HG03457 (cell line): ENCODE measurements at regions not wholly inside any gene's neighbourhood (a gene's known extent, or its start where the extent isn't known, plus 50 kb on each side); places are given as distances from the start of the nearest gene placed in this dataset.
"Not testable (repeated sequence)": the region's sequence is repeated elsewhere in the genome, so short reads cannot be mapped to it uniquely, and the experiment has no call there.

Experiments
- ATAC-seq: cut with Tn5 transposase; IDR thresholded peaks from one replicate; pipeline ENCODE4 v1.9.1; 2021; ENCODE audit warnings: moderate number of reproducible peaks; ENCODE audit not compliant: unreplicated experiment

DNA sequence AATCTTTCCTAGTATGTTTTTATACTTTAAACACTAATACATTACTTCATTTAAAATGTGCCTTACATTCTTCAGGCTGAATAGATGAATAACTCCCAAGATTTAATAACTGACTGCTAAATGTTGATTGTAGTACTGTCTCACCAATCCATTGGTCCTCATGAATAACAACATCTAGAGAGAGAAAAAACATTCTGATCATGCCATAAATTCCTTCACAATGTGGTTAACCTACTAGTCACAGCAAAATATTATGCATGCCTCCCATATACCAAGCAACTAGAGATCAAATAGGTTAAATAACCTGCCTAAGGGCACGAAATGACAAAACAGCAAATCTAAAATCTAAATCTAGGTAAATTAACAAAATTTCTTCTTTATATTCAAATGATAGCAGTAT lies 66.2 kb downstream of the SYT15 start:
- not testable (repeated sequence) for ATAC-seq

DNA sequence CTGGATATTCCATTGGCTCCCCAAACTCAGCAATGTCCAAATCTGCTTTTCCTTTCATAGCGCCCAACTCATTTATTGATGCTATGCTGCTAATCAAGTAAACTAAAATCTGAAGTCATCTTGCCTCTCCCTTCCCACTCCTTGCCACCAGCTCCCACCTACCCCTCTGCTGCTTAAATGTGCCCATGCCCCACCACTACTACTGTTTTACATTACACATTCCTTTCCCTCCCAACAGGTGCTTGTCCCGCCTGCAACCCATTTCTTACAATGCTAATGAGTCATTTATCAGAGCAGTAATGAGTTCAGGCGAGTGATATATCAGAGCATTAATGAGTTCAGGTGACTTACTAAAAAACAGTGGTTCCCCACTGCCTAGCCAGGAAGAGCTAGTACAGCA lies 67.2 kb downstream of the SYT15 start:
- not testable (repeated sequence) for ATAC-seq

DNA sequence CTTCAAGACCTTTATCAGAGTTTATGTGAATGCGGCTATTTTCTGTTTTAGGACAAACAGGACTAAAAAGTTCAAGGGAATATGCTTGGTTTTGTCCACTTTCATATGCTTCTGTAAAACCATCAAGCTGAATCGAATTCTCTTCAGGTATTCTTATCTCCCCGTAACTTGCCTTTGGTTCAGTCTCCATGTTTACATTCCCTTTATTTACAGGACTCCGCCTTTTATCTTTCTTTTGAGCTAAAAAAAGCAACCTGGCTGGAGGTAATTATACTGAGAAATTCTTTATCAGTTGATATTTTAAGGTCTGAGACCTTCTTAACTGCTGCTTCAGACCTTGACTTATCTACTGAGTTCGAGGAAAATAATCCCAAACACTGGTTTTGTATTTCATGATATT lies 72.0 kb downstream of the SYT15 start:
- ATAC-seq: not testable (repeated sequence)

DNA sequence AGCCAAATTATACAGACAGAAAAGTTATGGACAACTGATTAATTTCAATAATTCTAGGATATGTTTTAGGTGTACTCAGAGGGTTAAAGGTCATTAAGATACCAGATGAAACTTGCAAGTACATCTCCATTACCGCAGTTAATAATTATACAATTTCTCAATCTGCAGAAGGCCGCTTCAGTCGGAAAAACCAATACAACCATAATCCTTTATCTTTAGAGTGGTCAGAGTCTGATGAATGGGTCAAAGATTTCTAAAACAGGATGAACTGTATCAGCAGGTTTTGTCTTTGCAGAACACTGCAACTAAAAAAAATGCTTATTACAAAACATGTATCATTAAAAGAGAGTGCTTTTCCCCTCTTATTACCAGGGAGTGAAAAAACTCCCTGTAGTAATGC lies 78.5 kb downstream of the SYT15 start:
- not testable (repeated sequence) for ATAC-seq

DNA sequence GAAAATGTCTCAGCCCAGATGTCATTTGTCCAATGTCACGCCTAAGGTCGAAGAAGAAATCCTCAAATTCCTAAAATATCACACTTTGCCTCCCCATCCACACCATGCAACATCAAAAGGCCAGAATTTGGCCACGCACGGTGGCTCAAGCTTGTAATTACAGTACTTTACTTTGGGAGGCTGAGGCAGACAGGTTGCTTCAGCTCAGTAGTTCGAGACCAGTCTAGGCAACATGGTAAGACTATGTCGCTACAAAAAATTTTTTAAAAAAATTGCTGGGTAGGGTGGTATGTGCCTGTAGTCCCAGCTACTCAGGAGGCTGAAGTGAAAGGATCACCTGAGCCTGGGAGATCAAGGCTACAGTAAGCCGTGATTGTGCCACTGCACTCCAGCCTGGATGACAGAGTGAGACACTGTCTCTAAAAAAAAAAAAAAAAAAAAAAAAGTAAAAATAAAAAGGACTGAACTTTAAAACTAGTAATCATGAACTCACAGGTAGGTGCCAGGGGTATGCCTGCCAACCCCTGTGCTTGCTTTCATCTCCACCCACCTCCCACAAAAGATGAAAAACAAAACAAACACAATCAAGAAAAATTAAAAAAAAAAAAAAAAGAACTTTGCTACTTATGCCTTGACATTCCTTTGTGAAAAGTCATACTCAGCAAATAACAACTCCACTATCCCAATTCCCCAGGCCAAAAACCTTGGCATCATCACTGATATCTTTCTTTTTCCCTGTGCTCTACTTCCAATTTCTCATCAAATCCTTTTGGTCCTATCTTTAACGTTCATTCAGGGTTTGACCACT lies 81.3 kb downstream of the SYT15 start:
- ATAC-seq: not testable (repeated sequence)

DNA sequence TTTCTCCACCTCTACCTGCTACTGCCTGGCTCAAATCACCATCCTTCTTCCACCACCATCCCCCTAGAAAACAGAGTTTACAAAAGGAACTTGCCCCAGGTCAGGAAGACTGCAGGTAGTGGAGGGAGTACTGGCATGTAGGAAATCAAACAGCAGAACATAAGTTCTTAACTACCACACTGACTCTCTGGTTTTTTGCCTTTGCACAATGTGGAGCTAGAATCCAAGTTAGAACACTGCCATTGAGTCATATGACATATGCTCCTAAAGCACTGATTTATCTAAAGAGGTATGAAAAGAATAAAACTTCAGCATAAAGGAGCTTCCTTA lies 81.9 kb downstream of the SYT15 start:
- not testable (repeated sequence) for ATAC-seq

DNA sequence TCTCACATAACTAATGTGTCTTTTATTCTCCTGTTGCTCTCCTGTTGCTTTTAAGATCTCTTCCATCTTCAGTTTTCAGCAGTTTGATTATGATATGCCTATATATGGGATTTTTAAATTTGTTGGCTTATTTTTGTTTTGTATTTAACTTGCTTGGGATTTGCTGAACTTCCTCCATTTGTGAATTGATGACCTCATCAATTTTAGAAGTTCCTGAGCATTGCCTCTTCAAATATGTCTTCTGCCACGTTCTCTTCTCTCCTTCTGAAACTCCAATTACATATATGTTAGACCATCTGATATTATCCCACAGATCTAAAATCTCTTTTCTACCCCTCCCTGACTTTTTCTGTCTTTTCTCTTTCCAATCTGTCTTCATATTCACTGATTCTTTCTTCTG lies 86.6 kb downstream of the SYT15 start:
- not testable (repeated sequence) for ATAC-seq

DNA sequence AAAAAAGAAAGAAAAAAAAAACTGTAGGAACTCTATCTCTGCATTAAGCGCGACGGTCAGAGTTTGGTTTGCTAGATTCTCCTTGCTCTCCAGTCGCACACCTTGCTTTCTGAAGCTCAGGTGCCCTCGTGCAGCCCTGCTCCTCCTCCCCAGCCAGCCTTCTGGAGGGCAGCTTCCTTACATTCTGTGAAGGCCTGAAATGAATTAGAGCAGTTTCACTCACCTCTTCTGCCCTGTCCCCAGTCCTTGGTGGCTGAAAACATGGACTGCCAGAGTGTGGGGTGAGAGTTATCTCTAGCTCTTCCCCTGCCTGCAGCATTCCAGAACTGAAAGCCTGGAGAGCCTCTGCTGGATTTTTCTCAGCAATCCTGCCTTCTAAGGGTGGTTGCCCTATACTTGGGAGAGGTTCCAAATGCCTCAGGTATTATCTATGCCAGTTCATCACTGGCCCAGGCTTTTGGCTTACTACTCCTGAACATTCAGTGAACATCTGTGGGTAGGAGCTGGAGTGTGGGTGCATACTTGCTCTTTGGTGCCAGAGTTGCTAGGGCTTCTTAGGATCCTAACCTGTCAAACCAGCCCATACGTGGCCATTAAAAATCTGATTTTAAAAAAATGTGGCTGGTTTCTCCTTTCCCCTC lies 89.5 kb downstream of the SYT15 start:
- not testable (repeated sequence) for ATAC-seq

DNA sequence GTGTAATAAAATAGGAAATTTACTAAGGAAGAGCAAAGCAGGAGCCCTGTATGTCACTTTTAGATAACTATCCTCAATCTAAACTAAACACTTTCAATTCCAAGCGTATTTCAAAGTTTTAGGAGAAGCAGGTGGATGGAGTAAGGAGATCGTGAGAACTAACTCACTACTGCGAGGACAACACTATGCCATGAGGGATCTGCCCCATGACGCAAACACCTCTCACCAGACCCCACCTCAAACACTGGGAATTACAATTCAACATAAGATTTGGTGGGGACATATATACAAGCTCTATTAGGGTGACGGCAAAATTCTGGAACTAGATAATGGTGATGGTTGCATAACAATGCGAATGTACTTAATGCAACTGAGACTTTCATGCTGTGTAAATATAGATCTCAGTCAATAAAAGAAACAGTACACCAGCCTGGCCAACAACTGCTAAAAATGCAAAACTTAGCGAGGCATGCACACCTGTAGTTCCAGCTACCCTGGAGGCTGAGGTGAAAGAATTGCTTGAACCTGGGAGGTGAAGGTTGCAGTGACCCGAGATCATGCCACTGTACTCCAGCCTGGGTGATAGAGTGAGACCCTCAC lies 99.0 kb downstream of the SYT15 start:
- not testable (repeated sequence) for ATAC-seq

DNA sequence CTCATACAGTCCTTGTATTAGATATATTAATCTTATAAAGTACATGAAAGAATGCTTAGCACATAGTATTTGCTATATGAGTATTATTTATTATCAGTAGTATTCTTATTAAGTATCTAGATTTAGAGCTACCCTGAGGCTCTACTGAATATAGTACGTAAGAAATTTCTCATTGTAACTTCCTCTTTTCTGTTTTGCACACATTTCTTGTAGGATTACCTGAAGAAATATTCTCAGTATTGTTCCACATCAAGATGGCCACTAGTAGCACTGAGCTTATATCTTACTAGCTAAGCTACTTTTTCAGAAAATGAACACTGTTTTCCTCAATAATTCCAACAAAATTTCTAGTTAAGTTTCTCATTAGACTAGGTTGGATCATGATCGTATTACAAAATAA lies 112.5 kb downstream of the SYT15 start:
- ATAC-seq: not testable (repeated sequence)

DNA sequence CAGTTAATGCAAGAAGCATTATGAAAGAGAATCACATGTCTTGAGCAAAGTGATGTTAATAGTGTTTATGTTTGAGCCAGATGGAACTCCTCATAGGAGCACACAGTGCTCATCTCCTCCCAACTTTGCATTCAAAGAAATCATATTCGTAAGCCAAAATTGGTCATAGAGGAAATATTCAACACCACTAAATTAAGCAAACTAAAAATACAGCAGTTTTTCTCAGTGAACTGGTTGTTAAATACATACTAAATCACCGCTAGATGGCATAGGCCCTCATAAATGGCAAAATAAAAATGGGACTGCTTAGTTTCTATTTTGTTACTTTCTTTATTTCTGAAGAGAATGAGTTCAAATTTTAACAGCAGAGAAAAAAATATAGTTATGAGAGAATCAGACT lies 114.3 kb downstream of the SYT15 start:
- ATAC-seq: not testable (repeated sequence)

DNA sequence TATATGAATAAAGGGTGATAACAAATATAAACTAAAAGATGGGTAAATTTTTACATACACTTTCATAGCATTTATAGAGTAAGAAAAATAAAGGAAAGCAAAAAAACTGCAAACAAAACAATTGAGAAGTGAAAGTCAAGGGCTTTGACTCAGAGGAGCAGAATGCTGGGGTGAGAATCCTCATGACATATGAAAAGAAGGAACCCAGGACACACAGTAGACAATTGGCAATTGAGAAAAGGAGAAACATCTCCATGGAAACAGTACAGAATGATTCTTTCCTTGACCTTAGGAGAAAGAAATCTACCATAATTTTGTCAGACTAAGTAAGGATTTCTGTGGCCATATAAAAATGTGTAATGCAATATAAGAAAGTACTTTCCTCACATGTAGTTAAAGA lies 138.3 kb downstream of the SYT15 start:
- not testable (repeated sequence) for ATAC-seq

DNA sequence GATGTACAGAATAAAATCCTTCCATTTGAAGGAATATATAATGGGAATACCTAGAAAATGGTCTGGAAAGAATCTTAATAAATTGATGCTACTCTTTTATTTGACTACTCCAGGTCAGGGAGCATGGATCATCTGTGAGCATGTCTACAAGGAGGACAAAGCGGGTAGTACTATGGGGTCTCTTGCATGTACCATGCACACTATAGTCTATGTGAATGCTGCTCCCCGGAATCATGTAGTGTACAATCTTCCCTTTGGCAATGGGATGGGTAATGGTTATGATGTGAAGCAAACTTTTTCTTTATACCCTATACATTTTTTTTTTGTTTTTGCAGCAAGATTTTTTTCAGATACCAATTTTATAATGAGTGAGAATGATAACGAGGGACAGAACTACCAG lies 139.1 kb downstream of the SYT15 start:
- ATAC-seq: not testable (repeated sequence)

DNA sequence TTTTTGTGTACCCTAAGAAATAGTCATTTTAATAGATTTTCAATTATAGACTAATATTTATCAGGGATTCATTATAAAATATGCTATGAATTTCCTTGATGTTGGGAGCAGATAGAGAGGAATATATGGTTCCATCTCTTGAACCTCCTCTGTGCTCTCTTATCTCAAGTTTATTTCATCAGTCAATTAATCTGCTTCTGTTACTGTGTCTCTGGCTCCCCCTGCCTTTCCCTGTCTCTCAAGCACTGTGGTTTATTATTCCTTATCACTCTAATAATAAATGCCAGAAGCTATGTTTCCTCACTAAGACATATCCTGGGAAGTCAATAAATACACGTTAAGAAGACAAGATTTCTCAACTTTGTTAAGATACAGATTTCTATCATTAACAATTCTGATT lies 141.5 kb downstream of the SYT15 start:
- ATAC-seq: not testable (repeated sequence)

DNA sequence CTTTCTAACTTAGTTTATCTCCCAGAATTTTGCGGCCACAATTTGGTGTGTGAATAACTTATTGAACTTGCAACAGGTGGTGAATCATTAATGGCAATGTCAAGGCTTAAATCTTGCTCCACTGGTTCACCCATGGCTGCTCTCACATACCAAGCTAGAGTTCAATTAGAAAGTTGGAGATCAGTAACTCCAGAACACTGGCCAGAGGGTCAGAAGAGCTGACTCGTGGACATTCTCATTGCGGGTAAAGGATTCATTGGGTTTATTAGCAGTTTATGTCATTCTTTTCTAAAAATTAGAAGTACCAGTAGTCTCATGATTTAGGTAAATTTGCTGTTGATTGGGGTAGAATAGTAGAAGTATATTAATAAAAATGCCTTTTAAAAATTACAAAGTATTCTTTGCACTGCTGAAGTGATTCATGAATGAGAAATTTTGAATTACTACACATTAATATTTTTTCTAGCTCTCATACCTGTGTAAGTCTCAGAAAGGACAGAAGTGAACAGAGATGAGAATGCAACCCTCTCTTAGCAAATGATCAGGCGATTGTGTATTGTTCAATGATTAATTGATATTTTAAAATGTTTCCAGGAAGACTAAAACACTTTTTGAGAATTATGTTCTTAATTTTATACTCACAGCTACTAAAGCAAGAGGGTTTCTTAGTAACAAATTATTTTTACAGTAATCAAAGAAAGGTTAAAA lies 142.0 kb downstream of the SYT15 start:
- ATAC-seq: not testable (repeated sequence)

DNA sequence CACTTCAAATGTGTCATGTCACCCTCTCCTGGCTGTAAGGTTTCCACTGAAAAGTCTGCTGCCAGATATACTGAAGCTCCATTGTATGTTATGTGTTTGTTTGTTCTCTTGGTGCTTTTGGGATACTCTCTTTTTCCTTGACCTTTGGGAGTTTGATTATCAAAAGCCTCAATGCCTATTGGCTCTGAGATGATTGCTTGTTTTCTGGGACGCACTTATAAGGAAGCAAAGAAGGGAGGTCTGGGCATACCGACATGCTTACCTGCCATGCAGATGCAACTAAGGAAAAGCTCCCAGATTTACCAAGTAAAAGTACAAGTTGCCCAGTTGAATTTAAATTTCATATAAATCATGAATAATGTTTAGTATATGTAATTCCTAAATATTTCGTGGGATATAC lies 145.3 kb downstream of the SYT15 start:
- not testable (repeated sequence) for ATAC-seq

DNA sequence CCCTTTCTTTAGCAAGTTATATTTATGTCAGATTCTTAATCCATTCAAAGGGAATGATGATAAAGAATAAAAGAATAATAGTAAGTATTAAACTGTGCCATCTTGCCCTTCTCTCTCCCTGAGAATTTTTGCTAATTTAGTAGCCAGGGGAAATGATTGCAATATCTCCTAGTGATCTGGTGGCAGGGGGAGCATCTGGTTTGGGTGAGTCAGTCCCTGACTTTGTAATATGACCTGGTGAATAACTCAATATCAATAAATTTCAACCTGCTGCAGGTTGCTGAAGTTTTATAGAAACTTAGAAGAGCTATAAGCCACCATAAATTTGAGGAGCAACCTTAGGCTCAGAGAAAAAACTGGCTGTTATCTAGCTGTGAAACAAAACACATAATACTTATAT lies 149.4 kb downstream of the SYT15 start:
- ATAC-seq: not testable (repeated sequence)

DNA sequence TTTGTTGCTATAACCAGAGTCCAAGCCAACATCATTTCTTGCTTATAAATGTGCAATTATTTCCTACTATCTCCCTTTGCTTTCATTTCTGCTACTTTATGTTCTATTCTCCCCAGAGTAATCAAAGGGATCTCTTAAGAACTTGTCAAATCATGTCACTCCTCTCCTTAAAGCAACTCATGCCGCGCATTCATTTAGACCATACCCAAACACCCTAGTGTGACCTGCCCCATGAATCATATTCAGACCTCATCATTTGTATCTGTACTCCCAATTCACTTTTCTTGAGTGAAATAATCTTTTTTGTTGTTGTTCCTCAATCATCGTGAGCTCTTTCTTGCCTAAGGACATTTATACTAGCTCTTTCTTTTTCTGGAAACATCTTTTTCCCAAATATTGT lies 151.8 kb downstream of the SYT15 start:
- not testable (repeated sequence) for ATAC-seq

DNA sequence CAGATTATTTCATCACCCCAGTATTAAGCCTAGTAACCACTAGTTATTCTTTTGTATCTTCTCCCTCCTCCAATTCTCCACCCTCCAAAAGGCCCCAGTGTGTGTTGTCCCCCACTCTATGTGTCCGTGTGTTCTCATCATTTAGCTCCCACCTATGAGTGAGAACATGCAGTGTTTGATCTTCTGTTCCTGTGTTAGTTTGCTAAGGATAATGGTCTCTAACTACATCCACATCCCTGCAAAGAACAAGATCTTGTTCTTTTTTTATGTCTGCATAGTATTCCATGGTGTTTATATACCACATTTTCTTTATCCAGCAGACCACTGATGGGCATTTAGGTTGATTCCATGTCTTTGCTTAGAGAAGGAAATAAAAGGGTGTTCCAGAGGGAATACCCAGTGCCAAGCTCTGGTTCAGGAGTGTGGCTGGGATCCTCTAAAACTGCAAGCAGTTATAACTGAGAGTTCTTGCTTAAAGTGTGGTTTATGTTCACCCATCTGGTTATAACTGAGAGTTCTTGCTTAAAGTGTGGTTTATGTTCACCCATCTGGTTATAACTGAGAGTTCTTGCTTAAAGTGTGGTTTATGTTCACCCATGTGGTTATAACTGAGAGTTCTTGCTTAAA lies 154.8 kb downstream of the SYT15 start:
- ATAC-seq: not testable (repeated sequence)

DNA sequence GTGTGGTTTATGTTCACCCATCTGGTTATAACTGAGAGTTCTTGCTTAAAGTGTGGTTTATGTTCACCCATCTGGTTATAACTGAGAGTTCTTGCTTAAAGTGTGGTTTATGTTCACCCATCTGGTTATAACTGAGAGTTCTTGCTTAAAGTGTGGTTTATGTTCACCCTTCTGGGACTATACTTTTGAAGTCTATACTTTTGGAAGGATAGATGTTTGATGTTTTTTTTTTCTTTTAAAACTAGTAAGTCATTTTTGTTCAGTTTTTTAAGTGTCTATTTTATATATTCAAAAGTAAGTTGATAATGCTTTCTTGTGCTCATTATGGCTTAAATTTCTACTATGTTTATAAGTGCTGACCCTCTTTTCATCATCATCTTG lies 155.3 kb downstream of the SYT15 start:
- not testable (repeated sequence) for ATAC-seq

DNA sequence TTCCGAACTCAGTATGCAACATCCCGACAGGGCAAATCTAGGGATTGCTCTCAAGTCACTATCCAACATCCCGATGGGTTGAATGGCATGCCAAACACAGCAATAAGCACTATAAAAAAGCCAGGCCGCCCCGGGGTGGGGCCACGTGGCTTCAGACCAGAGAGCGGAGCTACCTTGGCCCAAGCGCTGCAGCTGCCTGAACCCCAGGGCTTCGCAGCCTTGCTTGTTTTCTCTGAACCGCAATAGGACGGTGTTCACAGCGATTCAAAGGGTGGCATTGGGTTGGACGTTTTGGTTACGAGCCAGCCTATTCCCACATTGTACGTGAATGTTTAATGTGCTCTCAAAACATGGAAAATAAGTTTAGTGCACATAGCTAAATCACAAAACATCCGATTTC lies 161.0 kb downstream of the SYT15 start:
- not testable (repeated sequence) for ATAC-seq
